Neutrophil (primary cell): ENCODE measurements at regions not wholly inside any gene's neighbourhood (a gene's known extent, or its start where the extent isn't known, plus 50 kb on each side); places are given as distances from the start of the nearest gene placed in this dataset.

Experiments
- H3K27ac ChIP-seq: fragments of 200-600 bp; sonication (generic); 2 replicates; pipeline ENCODE4 v1.5.1; 2016; ENCODE audit warnings: mild to moderate bottlenecking, moderate library complexity
- H3K27me3 ChIP-seq: fragments of 200-600 bp; sonication (generic); 2 replicates; pipeline ENCODE4 v1.6.0; 2016; ENCODE audit warnings: mild to moderate bottlenecking
- H3K36me3 ChIP-seq: fragments of 200-600 bp; sonication (generic); 2 replicates; pipeline ENCODE4 v1.5.1; 2017
- H3K4me1 ChIP-seq, 2 experiments: fragments of 200-600 bp in 1 of 2; sonication (generic) in 1 of 2; 1 replicate in 1 of 2; 2 replicates in 1 of 2; pipeline versions ENCODE4 v1.5.1 to v1.6.1; 2013 to 2016; ENCODE audit warnings: low read depth in 1 of 2, low read length in 1 of 2, mild to moderate bottlenecking in 1 of 2, moderate library complexity in 1 of 2; ENCODE audit not compliant: control insufficient read depth in 1 of 2, insufficient read depth in 1 of 2
- H3K4me3 ChIP-seq, 2 experiments: fragments of 200-600 bp in 1 of 2; sonication (generic) in 1 of 2; 1 replicate in 1 of 2; 2 replicates in 1 of 2; pipeline ENCODE4 v1.5.1; 2013 to 2016; ENCODE audit warnings: low read depth in 1 of 2, low read length in 1 of 2, mild to moderate bottlenecking in 1 of 2, moderate library complexity in 1 of 2
- H3K9me3 ChIP-seq: fragments of 200-600 bp; sonication (generic); 2 replicates; pipeline ENCODE4 v1.5.1; 2016
- TF ChIP-seq, protein P1 (sequence below): fragments of 200-600 bp; sonication (generic); IDR thresholded peaks from 2 replicates; pipeline ENCODE4 v1.5.1; 2016; ENCODE audit warnings: antibody characterized with exemption

DNA sequence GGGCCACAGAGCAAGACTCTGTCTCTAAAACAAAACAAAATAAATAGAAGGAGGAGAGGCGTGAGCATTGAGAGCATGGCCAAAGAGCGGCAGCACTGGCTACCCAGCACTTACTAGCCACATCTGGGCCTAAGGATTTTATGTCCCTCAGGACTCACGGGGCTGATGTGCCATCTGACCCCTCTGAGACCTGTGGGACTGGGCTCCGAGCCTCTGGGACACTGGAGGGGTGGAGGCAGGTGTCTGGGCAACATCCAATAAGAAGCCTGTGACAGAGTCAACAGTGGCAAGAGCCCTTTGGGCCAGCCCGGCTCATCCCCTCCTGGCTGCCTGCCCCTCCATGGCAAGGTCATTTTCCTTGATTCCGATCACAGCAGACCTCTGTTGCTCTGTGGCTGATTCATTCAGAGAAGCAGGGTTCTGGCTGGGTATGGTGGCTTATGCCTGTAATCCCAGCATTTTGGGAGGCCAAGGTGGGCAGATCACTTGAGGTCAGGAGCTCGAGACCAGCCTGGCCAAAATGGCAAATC lies 60.7 kb downstream of the RRM2 start:
- TF ChIP-seq, protein P1, sequence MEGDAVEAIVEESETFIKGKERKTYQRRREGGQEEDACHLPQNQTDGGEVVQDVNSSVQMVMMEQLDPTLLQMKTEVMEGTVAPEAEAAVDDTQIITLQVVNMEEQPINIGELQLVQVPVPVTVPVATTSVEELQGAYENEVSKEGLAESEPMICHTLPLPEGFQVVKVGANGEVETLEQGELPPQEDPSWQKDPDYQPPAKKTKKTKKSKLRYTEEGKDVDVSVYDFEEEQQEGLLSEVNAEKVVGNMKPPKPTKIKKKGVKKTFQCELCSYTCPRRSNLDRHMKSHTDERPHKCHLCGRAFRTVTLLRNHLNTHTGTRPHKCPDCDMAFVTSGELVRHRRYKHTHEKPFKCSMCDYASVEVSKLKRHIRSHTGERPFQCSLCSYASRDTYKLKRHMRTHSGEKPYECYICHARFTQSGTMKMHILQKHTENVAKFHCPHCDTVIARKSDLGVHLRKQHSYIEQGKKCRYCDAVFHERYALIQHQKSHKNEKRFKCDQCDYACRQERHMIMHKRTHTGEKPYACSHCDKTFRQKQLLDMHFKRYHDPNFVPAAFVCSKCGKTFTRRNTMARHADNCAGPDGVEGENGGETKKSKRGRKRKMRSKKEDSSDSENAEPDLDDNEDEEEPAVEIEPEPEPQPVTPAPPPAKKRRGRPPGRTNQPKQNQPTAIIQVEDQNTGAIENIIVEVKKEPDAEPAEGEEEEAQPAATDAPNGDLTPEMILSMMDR: no peak

DNA sequence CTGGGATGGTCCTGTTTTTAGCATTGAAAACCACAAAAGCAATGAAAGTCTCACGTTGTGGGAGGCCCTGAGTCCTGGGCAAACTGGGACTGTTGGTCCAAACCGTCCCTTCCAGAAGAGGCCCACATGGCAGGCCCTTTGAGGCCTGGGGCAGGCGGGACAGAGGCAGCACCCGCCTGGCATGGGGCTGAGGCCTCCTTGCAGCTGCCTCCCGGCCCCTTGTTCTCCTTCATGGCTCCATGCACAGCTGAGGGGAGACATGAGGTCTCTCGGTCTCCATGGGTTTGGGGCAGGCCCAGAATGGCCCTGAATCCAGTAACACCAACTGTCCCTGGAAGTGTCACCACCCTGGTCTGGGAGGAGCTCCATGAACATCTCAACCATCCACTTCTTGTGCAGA lies 61.9 kb downstream of the RRM2 start:
- Histone ChIP-seq H3K27ac (no peak overlapping the region), H3K9me3 (no peaks in the 10 kb centered on the region), H3K4me1 (no peaks in the 10 kb centered on the region), H3K36me3 (peaks cover 40% of the 10 kb centered on the region), H3K4me3 (no peak overlapping the region), H3K27me3 (no peaks in the 10 kb centered on the region)
- TF ChIP-seq, protein P1: no peak

More for the DNA sequence above, 60.7 kb downstream of the RRM2 start:
- Histone ChIP-seq H3K9me3 (no peaks in the 10 kb centered on the region), H3K4me3 (no peak overlapping the region), H3K27ac (no peak overlapping the region), H3K27me3 (no peaks in the 10 kb centered on the region), H3K4me1 (no peaks in the 10 kb centered on the region), H3K36me3 (peaks cover 37% of the 10 kb centered on the region)

DNA sequence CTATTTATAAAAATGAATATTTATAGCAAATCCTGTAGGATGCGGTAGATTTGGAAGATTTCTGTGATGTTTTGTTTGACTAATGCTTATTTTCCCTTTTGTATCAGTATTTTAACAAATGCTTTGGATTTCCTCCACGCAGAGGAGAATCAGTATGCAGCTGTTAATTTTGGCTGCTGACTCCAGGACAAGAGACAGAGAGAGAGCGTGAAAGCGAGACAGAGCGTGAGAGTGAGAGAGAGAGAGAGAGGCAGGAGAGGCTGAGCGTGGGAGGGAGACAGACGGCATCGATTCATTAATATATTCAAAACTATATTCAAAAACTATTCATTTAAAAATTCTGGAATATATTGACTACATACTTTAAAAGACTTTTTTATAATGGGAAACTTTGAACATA lies 62.5 kb downstream of the RRM2 start:
- TF ChIP-seq, protein P1: no peak
- H3K9me3 ChIP-seq: no peaks in the 10 kb centered on the region
- no peaks in the 10 kb centered on the region for H3K4me1 ChIP-seq

DNA sequence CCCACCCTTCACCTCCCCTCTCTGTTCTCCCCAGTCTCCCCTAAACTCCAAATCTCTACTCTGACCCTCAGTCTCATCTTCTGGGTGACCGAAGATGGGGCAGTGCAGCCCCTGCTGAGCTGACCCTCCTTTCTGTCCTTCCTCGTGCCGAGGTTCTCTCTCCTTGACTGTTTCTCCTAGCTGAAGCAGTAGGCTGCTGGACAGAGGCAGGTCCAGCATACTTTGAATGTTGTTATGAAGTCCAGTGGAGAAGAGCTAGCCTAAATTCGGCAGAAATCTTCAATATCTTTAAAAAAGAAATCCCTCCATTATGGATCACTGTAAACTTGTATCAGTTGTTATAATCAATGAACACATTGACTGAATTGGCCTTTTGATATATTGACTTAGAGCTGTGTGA lies 63.2 kb downstream of the RRM2 start:
- Histone ChIP-seq H3K4me1 (no peaks in the 10 kb centered on the region), H3K9me3 (no peaks in the 10 kb centered on the region)
- TF ChIP-seq, protein P1: no peak

More for the DNA sequence above, 62.5 kb downstream of the RRM2 start:
- peaks cover 36% of the 10 kb centered on the region for H3K36me3 ChIP-seq
- H3K27ac ChIP-seq: no peak overlapping the region
- no peaks in the 10 kb centered on the region for H3K27me3 ChIP-seq
- H3K4me3 ChIP-seq: no peak overlapping the region

DNA sequence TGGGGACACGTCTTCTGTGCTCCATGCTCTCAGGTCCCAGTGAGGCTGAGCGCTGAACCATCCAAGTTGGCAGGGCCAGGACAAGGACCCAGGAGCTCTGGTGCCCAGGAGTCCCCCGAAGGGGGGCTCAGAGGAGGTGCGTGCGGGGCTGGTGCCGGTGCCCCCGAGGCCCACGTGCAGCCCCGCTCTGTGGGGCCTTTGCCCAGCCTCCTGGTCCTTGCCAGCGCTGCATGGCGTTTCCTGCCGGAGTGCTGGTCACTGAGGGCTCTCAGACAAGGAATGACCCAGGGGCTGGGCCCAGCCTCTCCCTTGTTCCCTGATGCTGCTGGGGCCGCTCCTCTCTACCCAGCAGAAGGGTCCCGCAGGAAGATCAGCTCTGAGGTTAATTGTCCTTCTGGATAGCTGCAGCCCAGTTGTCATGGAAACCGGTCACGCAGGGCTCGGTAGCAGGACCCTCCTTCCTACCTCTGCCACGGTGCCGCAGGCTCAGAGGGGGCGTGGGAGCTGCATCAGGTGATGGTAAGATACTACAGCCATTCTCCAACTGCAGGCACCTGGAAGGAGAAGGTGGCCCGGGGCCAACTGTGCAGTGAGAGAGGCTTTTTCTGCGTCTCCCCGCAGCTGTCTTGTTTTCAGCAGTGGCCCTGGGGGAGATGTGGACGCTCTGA lies 64.5 kb downstream of the RRM2 start:
- H3K4me3 ChIP-seq: no peak overlapping the region
- TF ChIP-seq, protein P1: no peak
- H3K27ac ChIP-seq: no peak overlapping the region

More for the DNA sequence above, 63.2 kb downstream of the RRM2 start:
- H3K36me3 ChIP-seq: peaks cover 36% of the 10 kb centered on the region
- no peak overlapping the region for H3K4me3 ChIP-seq
- no peak overlapping the region for H3K27ac ChIP-seq
- H3K27me3 ChIP-seq: no peaks in the 10 kb centered on the region

More for the DNA sequence above, 64.5 kb downstream of the RRM2 start:
- Histone ChIP-seq H3K9me3 (no peaks in the 10 kb centered on the region), H3K36me3 (peaks cover 45% of the 10 kb centered on the region), H3K27me3 (no peaks in the 10 kb centered on the region), H3K4me1 (no peaks in the 10 kb centered on the region)
